AG10803 (cell line): ENCODE measurements at regions not wholly inside any gene's neighbourhood (a gene's known extent, or its start where the extent isn't known, plus 50 kb on each side); places are given as distances from the start of the nearest gene placed in this dataset.

ENCODE experiments used
- DNase-seq: peaks from one replicate; pipeline ENCODE4 v3.0.0; 2010; ENCODE audit warnings: low read depth
- H3K4me3 ChIP-seq: 2 replicates; pipeline ENCODE4 v1.5.1; 2011; ENCODE audit warnings: mild to moderate bottlenecking, low read length, control low read depth
- TF ChIP-seq, protein P1 (sequence below): conservative IDR thresholded peaks from 2 replicates; pipeline ENCODE4 v1.5.1; 2011; ENCODE audit warnings: mild to moderate bottlenecking, low read length, control low read depth, inconsistent platforms

DNA sequence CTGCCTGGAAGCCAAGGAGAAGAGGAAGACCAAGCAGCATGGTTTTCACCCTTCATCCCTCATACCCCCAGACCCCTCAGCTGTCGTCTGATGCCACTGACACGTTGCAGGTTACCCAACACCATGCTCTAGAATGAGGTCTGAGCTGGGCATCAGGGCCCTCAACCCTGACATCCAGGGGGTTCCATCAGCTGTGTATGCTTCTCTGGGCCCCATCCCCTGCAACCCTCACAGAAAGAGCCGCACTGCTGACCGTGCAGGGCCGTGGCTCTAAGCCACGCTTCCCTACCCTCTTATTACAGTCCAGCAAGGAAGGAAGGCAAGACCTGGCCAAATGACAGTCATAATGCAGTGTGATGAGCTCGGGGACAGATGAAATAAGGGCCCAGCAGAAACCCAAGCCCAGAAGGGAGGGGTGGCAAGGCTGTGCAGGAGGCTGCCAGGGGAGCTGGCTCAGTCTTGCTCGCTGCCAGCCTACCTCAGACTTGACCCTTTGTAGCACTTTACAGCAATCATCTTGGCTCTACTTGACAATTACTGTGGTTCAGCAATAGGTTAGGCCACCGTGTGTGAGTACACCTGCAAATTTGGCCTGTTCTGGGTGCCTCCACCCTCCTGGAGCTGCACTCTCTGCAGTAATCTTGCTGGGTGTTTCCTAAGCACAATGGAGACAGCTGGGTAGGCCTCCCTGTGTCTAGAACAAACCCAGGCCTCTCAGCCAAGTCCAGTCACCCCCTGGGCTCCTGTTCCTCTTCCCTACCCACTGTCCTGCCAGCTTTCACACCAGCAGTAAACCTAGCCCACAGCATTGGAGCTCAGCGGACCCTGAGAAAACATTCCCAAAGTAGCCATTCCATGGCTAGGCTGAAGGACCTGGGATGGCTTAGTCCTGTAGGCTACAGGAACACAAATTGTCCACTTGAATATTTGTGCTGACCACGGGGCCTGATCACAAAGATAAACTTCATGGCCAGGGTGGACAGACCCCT lies 115.3 kb upstream of the NEO1 start:
- DNase-seq, result no peak
- no peak overlapping the region for H3K4me3 ChIP-seq
- TF ChIP-seq, protein P1, sequence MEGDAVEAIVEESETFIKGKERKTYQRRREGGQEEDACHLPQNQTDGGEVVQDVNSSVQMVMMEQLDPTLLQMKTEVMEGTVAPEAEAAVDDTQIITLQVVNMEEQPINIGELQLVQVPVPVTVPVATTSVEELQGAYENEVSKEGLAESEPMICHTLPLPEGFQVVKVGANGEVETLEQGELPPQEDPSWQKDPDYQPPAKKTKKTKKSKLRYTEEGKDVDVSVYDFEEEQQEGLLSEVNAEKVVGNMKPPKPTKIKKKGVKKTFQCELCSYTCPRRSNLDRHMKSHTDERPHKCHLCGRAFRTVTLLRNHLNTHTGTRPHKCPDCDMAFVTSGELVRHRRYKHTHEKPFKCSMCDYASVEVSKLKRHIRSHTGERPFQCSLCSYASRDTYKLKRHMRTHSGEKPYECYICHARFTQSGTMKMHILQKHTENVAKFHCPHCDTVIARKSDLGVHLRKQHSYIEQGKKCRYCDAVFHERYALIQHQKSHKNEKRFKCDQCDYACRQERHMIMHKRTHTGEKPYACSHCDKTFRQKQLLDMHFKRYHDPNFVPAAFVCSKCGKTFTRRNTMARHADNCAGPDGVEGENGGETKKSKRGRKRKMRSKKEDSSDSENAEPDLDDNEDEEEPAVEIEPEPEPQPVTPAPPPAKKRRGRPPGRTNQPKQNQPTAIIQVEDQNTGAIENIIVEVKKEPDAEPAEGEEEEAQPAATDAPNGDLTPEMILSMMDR, result no peak

DNA sequence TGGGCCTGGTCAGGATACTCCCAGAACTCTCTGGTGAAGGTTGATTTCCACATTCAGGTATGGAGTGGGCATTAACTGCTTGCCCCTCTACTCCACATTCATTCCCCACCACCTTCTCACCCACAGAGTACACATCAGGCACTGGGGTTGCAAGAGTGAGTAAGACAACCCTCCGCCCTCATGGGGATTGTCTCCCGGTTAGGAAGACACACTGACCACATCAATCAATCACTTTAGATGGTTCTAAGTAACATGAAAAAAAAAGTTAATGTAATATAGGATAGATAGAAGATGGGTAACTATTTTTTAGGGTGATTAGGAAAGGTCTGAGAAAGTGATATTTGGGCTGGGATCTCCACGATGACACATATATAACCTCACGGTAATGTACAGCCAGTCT lies 116.0 kb upstream of the NEO1 start:
- no peak overlapping the region for H3K4me3 ChIP-seq
- TF ChIP-seq, protein P1, result no peak
- DNase-seq, result no peak

DNA sequence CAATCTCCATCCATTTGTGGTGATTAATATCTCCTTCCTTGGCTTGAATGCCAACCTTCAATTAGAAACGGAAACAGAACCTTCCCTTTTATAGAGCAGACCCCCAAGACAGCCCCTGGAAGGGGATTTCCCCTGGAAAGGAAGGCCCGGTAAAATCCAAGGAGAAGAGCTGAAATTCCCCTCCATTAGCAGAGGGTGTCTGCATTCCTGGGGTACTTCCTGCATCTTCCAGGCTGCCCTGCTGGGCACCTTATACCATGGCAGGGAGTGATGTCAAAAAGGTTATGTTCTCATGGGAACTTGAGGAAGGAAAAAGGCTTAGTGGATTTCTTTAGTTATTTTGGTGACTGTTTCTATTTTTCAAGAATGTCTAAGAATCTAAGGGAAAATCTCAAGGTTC lies 116.7 kb upstream of the NEO1 start:
- no peak for DNase-seq
- TF ChIP-seq, protein P1, result no peak
- H3K4me3 ChIP-seq, result no peak overlapping the region

DNA sequence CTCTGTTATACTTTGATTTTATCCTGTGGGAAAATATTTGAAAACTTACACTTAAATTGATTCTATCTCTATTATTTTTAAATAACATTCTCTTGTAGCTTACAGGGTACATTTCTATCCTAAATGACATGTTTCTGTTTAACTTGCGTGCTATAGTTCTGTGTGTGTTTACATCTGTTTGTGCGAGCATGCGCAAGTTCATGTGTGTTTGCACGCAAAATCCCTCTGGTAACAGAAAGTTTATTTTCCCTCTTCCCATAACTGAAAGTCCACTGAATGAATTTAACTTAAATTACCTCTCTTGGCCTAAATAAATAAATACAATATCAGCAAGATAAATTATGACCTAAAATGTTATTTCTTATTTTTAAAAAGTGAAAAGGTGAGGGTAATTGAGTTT lies 117.3 kb upstream of the NEO1 start:
- TF ChIP-seq, protein P1, result no peak
- H3K4me3 ChIP-seq, result no peak overlapping the region
- no peak for DNase-seq

DNA sequence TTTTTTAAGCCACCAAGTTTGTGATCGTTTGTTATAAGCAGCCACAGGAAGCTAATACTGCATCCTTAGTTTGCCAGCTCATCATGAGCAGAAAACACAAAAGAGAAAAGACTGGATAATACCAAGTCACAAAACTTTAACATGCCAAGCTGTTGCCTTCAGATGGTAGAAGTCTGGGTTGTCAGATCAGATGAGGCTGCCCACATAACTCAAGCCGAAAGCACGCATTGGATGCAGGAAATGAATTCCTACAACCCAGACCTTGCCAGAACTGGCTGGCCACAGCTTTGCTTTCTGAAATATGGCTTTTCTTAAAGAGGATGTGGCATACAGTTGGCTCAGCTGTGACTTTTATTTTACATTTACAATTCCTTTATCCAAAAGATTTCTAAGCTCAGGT lies 118.3 kb upstream of the NEO1 start:
- TF ChIP-seq, protein P1, result no peak
- DNase-seq, result peak; percentile 77
- no peak overlapping the region for H3K4me3 ChIP-seq

DNA sequence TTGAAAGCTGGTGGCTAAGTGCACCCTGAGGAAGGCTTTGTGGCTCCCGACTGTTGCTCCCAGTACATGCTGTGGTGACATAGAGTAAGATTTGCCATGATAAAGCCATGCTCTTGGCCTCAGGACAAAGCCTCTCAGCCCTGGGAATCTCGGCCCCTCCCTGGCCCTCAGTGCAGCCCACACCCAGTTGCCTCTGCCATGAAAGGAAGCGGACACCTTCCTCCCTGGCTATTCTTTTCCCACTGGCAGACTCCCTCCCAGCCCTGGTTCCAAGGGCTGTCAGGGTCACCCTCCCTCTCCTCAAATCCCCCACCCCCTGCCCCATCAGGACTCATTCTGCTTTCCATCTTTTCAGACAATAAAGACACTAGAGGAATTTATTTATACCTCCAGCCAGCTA lies 119.8 kb upstream of the NEO1 start:
- TF ChIP-seq, protein P1, result no peak
- no peak overlapping the region for H3K4me3 ChIP-seq
- no peak for DNase-seq

DNA sequence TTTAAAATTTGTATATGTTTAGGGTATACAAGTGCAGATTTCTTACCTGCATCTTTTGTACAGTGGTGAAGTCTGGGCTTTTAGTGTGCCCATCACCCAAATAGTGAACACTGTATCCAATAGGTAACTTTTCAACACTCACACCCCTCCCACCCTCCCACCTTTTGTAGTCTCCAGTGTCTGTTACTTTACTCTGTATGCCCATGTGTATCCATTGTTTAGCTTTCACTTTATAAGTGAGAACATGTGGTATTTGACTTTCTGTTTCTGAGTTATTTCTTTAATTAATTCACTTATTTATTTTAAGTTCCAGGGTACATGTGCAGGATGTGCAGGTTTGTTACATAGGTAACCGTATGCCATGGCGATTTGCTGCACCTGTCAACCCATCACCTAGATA lies 124.8 kb upstream of the NEO1 start:
- no peak for DNase-seq
- no peak overlapping the region for H3K4me3 ChIP-seq
- TF ChIP-seq, protein P1, result no peak
